ENCODE measurements at regions not wholly inside any gene's neighbourhood (a gene's known extent, or its start where the extent isn't known, plus 50 kb on each side); places are given as distances from the start of the nearest gene placed in this dataset.

- TF ChIP-seq, protein P1, sequence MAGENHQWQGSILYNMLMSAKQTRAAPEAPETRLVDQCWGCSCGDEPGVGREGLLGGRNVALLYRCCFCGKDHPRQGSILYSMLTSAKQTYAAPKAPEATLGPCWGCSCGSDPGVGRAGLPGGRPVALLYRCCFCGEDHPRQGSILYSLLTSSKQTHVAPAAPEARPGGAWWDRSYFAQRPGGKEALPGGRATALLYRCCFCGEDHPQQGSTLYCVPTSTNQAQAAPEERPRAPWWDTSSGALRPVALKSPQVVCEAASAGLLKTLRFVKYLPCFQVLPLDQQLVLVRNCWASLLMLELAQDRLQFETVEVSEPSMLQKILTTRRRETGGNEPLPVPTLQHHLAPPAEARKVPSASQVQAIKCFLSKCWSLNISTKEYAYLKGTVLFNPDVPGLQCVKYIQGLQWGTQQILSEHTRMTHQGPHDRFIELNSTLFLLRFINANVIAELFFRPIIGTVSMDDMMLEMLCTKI (IDR thresholded peaks at IDR 0.05; ENCODE audit: partially characterized antibody): no peak
Measured at GRCh38 chr2:184444623-184445223, 153.6 kb upstream of the ZNF804A start (continued).

DNA sequence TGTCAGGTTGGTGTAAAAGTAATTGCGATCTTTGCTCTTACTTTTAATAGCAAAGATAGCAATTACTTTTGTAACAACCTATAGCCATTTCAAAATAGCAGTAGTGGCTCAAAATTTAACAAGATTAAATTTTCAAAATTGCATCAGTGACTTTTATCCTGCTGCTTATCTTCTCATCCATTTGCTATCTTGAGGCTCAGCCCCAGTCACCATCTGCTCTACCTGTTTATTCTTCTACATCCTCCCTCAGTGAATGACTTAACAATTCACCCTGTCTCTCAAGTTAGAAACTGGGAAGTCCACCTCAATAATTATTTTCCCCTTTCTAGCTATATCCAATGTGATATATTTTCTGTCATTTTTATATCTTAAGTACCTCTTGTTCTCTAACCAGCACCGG lies 148.6 kb upstream of the ZNF804A start:
- intact Hi-C loops (cut with micrococcal nuclease) (no loop called here), in situ Hi-C loops (cut with MboI) (no loop called here)
- BruUV-seq (replicated peaks): no TSS peak
- no peak overlapping the region for H3K4me3 ChIP-seq
- no peak overlapping the region for H3K4me2 ChIP-seq (ENCODE audit: insufficient read depth, low read length)
- H3K9ac ChIP-seq (ENCODE audit: insufficient read depth in 1 of 2, low read depth in 2 of 2, low read length in 2 of 2): no peak overlapping the region
- CTCF ChIA-PET (ENCODE audit: low intra/inter-chr PET ratio): no interaction called here
- peak; percentile 59 for FAIRE-seq
- H4K20me1 ChIP-seq (replicated peaks; ENCODE audit: control insufficient read depth, insufficient read depth, low read length): no peaks in the 10 kb centered on the region
- H3K27me3 ChIP-seq (ENCODE audit: control insufficient read depth in 2 of 2, insufficient read depth in 2 of 2, low read length in 2 of 2): no peaks in the 10 kb centered on the region
- H3K79me2 ChIP-seq (ENCODE audit: control insufficient read depth, insufficient read depth, low read length): no peaks in the 10 kb centered on the region
- no peaks in the 10 kb centered on the region for H3K9me3 ChIP-seq (replicated peaks; ENCODE audit: control insufficient read depth, insufficient read depth, low read depth, low read length)
- no peaks in the 10 kb centered on the region for H3K36me3 ChIP-seq (ENCODE audit: control insufficient read depth, insufficient read depth, low read length)
- no peak overlapping the region for H2AFZ ChIP-seq (ENCODE audit: low read depth, low read length)
- H3K4me1 ChIP-seq (replicated peaks in 1 of 2; ENCODE audit: control insufficient read depth in 2 of 2, insufficient read depth in 2 of 2, low read length in 2 of 2): no peaks in the 10 kb centered on the region
- WGBS (ENCODE audit: insufficient coverage, low coverage, missing lambda C conversion rate): 7% methylated on average over 2 of the region's 2 CpGs
- POLR2A ChIA-PET: no interaction called here
- no peak for ATAC-seq
- H3K9me1 ChIP-seq (ENCODE audit: control insufficient read depth, insufficient read depth, low read length): no peaks in the 10 kb centered on the region
- no peak for DNase-seq (ENCODE audit: extremely low read depth in 1 of 4, low spot score in 3 of 4)
- H3K27ac ChIP-seq (ENCODE audit: extremely low read depth, low read depth, low read length): no peak overlapping the region
- TF ChIP-seq NCOA4 (IDR thresholded peaks at IDR 0.05; ENCODE audit: partially characterized antibody) (no peak), TCF7L2 (IDR thresholded peaks at IDR 0.05; ENCODE audit: low read depth, low read length) (no peak), ZNF217 (CRISPR knock-in tag; IDR thresholded peaks at IDR 0.05) (no peak), RBFOX2 (IDR thresholded peaks at IDR 0.05; ENCODE audit: low read depth, low read length) (no peak), ZBTB1 (CRISPR knock-in tag; IDR thresholded peaks at IDR 0.05; ENCODE audit: borderline replicate concordance, low read depth) (no peak), JUNB (CRISPR knock-in tag; conservative IDR thresholded peaks at IDR 0.05) (no peak)
- TF ChIP-seq, protein P2, sequence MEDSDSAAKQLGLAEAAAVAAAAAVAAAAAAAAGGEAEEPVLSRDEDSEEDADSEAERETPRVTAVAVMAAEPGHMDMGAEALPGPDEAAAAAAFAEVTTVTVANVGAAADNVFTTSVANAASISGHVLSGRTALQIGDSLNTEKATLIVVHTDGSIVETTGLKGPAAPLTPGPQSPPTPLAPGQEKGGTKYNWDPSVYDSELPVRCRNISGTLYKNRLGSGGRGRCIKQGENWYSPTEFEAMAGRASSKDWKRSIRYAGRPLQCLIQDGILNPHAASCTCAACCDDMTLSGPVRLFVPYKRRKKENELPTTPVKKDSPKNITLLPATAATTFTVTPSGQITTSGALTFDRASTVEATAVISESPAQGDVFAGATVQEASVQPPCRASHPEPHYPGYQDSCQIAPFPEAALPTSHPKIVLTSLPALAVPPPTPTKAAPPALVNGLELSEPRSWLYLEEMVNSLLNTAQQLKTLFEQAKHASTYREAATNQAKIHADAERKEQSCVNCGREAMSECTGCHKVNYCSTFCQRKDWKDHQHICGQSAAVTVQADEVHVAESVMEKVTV (CRISPR knock-in tag; IDR thresholded peaks at IDR 0.05): no peak
- TF ChIP-seq, protein P3, sequence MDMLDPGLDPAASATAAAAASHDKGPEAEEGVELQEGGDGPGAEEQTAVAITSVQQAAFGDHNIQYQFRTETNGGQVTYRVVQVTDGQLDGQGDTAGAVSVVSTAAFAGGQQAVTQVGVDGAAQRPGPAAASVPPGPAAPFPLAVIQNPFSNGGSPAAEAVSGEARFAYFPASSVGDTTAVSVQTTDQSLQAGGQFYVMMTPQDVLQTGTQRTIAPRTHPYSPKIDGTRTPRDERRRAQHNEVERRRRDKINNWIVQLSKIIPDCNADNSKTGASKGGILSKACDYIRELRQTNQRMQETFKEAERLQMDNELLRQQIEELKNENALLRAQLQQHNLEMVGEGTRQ (CRISPR knock-in tag; IDR thresholded peaks at IDR 0.05): no peak
